Fibroblast of mammary gland (primary cell): ENCODE measurements at regions not wholly inside any gene's neighbourhood (a gene's known extent, or its start where the extent isn't known, plus 50 kb on each side); places are given as distances from the start of the nearest gene placed in this dataset.

Experiments used
- DNase-seq: peaks from one replicate; pipeline ENCODE4 v3.0.0-alpha.2; 2010; ENCODE audit warnings: low read depth
- H3K4me3 ChIP-seq: 2 replicates; pipeline ENCODE4 v1.5.1; 2011; ENCODE audit warnings: low read depth, mild to moderate bottlenecking, low read length, moderate library complexity; ENCODE audit not compliant: control insufficient read depth
- CTCF ChIP-seq: conservative IDR thresholded peaks from 2 replicates; pipeline ENCODE4 v1.5.1; 2011; ENCODE audit warnings: low read depth, low read length, inconsistent platforms; ENCODE audit not compliant: control insufficient read depth, insufficient read depth

DNA sequence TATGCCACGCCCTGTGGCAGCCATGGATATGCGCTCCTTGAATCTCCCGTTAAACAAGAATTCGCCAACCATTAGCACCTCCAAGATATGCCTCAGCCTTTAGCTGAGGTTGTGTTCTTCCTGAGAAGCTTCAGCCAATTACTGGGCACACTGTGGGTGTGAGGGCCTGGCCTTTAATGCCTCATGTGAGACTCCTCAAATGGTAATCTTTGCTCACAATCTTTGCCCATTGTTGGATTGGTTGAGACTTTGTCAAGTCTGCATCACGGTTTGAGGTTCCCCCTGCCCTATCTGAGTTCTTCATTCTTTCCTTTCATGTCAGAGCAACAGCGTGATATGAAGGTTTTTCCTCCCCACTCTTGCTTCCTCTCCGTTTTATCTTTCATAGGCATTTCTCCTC, 108.1 kb upstream of the CCDC54 start:
- TF ChIP-seq CTCF: no peak
- no peak for DNase-seq
- no peak overlapping the region for H3K4me3 ChIP-seq

DNA sequence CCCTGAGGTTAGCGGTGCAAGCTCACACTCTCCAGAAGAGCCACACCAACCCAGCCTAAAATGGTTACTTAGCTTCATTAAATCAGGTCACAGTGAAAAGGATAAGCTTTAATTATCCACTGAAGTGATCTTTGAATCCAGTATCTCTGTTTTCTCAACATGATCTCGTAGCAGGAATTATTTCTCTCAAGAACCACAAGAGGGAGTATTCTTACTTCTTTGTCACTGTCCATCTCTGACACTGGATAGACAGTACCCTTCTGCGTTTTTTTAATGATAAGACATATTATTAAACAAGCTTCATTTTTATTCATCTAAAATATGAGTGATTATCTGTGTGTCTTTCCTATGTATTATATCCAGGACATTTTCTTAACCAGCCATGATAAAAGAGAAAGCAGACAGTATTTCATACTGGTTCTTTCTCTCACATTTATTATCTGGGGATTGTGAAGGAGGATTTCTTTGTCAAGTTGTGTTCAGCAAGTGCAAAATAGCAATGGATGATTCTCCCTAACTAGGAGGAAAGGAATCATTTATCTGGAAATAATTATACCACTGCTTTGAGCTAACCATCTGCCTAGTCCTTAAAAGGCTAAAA, 105.4 kb upstream of the CCDC54 start:
- peak; percentile 69 for TF ChIP-seq CTCF
- DNase-seq: peak; percentile 63
- H3K4me3 ChIP-seq: no peak overlapping the region

- no peak overlapping the region for H3K4me3 ChIP-seq
- peak; percentile 39 for DNase-seq
- no peak for TF ChIP-seq CTCF
Observed at GRCh38 chr3:107272471-107272870, 104.8 kb upstream of the CCDC54 start.

DNA sequence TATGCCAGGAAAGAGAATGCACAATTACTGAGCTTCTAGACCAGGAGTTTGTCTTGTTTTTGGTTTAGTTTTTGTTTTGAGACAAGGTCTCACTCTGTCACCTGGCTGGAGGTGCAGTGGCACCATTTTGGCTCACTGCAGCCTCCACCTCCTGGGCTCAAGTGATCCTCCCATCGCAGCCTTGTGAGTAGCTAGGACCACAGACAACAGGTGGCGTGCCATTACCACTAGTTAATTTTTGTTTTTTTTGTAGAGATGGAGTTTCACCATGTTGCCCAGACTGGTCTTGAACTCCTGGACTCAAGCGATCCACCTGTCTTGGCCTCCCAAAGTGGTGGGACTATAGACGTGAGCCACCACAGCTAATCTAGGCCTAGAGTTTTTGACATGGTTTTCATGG, 104.4 kb upstream of the CCDC54 start:
- H3K4me3 ChIP-seq: no peak overlapping the region
- TF ChIP-seq CTCF: no peak
- DNase-seq: no peak

- no peak overlapping the region for H3K4me3 ChIP-seq
- TF ChIP-seq CTCF: no peak
- DNase-seq: no peak
Observed at GRCh38 chr3:107273771-107274170, 103.5 kb upstream of the CCDC54 start.

DNA sequence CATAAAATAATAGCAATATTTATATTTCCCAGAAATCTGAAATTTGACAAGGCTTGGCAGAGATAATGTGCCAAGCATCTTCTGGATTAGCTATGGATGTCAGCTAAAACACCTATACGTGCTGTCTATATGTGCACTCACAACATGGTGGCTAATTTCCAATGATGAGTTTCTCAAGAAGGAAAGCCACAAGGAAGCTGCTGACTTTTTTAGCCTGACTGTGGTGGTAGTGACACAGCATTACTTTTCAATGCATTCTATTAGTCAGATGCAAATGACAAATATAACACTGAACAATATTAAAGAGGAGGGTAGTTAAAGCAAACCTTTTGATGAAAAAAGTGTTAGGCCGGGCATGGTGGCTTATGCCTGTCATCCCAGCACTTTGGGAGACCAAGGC, 101.7 kb upstream of the CCDC54 start:
- TF ChIP-seq CTCF: no peak
- no peak for DNase-seq
- no peak overlapping the region for H3K4me3 ChIP-seq

DNA sequence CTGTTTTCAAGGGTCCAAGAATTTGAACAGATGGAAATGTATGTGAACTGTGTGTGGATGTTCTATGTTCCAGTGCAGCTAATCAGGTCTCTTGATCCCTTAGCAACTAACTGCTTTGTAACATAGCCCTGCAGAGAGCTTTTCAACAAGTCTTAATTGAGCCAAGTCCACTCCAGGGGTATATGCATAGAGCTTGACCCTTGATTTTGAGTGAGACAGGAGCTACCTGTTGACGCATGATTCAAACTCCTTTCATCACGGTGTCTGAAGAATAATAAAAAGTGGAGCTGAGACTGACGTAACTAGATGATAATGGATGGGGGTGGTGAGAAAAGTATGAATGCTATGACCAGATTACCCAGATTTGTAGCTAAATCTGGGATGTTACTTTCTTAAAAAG, 93.3 kb upstream of the CCDC54 start:
- no peak for TF ChIP-seq CTCF
- H3K4me3 ChIP-seq: no peak overlapping the region
- DNase-seq: peak; percentile 10
